HG03460 (cell line): ENCODE measurements at regions not wholly inside any gene's neighbourhood (a gene's known extent, or its start where the extent isn't known, plus 50 kb on each side); places are given as distances from the start of the nearest gene placed in this dataset.

Source experiments
- ATAC-seq: cut with Tn5 transposase; IDR thresholded peaks from one replicate; pipeline ENCODE4 v1.9.1; 2021; ENCODE audit not compliant: unreplicated experiment

DNA sequence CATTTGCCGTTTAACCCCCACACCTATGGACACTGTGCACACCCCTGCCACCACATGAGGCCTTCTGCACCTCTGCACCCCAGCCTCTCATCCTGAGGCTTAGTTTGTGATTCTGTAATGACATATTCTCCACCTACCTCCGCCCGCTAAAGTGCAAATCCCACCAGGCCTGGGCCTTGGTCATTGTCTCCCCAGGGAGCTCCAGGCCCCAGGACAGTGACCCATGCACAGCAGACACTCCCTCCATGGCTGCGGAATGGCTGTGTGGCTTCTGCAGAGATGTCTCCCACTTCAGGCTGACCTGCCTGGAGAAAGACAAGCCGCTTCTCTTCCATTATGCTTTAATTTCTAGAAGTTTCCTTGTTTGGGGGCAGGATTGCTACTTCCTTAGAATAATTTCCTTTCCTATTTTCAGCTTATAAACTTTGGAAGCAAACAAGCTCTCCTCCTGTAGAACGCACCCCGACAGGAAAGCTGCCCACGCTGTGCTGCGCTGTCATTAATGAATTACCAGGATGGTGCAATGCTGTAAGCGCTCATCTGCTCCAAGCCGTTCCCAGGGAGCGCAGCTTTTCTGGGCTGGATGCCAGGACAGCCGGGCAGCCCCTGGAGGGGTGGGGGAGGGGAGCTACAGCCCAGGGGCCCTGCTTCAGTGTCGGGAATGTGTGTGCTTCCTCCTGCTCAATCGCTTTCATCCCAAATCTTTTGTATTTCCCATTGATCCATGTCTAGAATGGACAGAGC is 618.0 kb downstream of the BRD1 start:
- ATAC-seq: no peak

DNA sequence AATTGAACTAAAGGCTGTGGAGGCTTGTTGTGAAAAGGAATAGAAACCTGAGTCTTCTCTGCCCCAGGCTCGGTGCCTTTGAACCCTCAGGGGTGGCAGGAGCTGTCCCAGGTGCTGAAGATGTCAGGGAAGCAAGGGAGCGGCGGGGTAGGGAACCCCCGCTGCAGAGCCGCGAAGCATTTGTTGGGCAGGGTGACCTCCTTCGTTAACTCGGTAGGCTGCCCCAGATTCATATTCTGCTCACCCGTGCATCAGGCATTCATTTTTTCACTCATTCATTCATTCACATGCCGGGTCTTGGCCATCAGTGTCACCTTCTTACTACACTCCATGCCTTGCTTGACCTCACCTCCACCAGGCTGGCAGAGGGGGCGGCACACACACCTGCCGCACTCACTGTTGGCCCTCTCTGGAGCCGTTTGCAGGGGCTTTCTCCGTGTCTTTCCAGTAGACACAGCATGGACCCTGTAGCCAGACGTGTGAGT is 618.9 kb downstream of the BRD1 start:
- no peak for ATAC-seq

DNA sequence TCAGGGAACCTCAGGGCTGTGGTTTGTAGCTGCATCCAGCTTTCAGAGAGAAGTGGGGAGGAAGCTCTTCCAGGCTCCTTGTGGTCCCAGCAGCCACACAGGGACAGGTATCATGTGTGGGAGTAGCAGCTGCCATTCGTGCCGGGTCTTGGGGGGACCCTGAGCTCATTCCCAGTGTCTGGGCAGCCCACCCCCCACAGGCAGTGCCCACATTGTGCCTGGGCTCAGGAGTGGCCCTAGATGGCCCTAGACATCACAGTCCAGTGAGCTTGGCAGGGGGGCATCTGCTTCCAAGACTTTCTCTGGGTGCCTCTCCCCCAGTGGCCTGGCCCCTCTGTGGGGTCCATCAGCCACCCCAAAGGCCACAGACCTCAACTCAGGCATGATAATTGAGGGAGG is 619.7 kb downstream of the BRD1 start:
- no peak for ATAC-seq

DNA sequence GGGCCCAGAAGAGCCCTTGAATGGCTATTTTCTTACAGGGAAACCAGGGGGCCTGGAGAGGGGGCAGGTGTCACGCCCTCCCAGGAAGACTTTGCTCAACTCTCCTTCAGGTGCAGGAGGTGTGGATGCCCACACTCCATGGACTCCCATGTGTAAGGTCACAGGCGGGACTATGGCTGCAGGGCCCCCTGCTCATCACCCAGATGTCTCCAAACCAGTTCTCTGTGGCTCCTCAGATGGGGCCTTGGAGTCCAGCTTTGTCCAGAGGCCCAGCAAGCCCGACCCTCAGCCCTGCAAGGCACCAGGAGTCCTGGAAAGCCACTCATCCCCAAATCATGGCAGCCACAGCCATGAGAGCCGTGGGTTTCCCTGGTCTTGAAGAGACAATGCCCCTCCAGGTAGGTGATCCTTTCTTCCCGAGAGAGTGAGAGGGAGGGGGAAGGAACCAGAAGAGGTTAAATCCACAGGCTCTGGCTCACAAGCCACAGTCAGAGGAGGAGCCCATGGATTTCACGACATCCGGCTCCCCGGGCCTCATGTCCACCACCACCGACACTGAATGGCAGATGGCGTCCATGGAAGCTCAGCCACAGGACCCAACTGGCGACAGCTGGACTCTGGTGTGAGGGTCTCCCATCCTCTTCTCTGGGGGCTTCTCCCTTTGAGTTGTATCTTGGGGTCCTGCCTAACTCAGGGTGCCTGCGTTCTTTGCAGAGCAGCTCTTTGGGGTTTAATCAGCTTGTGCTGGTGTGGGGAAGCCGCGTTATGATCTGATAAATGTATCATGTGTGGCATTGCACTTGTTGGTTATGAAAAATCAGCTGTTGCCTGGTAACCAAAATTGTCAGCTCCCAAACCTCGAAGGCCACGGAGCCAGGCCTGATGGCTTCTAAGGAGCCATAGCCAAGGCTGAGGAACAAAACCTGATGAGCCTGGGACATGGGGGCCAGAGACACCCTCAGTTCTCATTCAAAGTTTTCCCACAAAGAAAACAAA is 620.4 kb downstream of the BRD1 start:
- no peak for ATAC-seq

DNA sequence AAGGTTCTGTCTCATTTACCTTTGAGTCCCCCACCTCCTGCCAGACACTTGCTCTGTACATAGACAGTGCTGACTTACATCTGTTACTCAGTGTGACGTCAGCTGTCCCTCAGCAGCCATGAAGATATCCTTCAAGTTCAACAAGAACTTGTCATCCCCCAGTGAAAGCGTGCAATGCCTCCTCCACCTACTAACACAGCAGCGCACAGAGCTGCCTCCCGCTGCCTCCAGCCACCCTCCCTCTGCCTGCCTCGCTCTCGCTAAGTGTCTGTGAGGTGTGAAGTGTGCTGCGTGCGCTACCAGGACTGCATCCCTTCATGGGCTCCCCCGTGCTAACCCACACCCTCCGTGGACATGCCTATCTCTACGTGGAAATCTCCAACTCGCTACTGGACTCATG is 621.4 kb downstream of the BRD1 start:
- no peak for ATAC-seq

DNA sequence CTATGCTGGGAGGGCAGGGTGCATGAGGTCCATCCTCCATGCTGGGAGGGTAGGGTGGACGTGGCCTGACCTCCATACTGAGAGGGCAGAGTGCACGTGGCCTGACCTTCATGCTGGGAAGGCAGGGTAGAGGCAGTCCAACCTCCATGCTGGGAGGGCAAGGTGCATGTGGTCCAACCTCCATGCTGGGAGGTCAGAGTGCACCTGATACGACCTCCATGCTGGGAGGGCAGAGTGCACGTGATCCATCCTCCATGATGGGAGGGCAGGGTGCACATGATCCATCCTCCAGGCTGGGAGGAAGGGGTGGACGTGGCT is 622.2 kb downstream of the BRD1 start:
- no peak for ATAC-seq

DNA sequence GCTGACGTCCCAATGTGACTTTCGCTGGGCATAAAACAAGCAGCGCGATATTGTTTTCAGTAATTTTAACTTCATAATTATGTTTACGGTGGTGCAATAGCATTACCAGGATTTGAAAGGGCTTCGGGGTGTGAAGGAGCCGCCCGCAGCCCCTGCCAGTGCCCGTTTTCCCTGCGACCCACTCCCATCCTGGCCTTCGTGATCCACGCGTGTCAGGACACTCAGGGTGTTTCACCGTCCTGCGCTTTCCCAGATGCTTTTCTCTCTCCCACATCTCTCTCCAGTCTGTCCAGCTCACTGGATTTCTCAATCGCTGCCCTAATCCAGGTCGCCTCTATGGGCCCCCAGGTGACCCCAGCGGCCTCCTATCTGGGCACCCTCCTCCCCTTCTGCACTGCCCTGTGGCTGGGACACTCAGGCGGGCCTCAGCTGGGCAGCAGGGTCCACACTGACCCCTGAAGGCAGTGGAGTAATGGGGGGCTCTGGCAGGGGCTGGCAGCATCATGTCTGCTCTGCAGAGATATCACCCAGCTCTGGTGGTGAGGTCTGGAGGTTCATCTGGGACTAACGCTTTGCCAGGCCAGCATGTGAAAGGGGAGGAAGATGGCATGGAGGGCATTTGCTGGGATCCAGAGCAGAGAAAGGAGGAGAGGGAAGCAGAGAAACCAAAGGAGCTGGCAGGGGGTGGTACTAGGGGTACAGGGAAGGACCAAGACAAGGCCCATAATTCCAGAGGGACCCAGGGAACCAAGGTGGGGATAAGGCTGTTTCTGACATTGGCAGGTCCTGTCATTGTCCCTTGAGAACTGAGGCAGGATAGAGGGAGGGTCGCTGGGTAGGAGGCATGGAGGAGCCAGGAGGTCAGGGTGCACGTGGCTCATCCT is 622.8 kb downstream of the BRD1 start:
- ATAC-seq: no peak

DNA sequence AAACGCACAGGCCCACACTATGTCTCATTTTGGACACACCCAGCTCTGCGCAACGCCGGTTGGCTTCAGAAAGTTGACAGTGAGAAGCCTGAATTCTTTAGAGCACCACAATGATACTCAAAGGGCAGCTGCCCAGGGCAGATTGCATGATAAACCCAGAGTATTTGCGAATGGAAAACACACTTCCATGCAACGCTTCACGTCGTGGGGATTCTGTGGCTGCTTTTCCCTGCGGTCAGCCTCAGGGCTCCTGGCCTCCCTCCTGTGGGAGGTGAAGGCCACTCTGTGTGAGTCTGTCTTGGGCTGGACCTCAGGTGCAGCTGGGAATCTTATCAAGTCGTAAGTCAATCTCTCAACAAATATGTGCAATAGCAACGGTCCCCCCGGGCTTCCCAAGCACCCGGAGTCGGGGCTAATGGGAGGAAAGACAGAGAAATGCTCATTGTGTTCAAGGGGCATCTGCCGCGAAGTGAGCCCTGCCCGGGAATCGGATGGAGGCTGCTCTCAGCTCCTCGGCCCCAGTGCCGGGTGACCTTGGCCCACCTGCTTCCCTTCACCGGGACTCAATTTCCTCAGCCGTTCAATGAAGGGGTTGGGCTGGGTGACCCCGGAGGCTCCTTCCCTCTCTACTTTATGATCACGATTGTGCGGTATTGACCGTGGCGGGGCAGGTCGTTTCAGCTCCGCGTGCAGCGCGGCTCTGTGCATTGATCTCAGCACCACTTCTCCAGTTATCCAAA is 623.6 kb downstream of the BRD1 start:
- no peak for ATAC-seq

DNA sequence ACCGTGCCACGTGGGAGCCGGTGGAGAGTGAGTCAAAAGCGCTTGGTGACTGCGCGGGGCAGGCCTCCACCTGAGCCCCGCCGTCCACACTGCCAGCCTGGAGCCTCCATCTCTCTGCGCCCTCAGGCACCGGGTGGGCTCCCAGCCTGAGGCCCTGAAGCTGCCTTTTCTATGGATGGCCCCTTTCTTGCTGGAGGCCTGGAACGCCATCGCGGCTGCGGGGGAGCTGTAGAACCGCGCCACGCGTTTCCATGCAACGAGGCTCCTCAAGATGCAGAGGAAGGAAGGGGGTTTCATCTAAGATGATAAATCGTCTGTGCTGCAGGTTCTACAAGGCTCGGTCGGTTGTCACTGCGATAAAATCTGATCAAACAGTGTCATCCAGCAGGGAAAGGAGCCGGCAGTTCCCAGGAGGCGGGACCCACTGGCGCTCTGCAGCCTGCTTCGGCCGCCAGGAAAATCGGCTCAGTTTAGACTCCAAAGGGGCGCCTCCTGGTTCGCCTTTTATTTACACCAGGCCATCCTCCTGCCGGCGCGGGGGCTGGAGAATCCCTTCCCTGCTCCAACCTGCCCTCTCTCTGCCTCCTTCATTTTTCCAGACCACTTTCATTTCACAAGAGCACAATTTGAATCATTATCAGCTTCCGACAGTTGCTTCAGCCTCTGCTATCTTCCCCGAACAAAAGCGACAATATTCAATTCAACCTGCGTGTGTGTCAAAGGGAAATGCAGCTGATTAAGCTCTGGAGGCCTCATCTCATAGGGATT is 624.4 kb downstream of the BRD1 start:
- no peak for ATAC-seq

DNA sequence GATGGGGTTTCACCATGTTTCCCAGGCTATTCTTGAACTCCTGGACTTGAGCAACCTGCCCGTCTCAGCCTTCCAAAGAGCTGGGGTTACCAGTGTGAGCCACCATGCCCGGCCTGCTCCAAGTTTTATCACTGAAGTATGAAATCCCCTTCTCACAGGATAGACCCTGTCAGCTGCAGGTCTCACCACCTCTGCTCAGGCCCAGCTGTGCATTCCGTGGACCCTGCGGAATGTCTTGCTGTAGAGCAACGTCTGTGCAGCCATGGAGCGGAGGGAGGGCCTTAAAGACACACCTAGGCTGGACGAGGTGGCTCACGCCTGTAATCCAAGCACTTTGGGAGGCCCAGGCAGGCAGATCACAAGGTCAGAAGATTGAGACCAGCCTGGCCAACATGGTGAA is 625.4 kb downstream of the BRD1 start:
- ATAC-seq: no peak

DNA sequence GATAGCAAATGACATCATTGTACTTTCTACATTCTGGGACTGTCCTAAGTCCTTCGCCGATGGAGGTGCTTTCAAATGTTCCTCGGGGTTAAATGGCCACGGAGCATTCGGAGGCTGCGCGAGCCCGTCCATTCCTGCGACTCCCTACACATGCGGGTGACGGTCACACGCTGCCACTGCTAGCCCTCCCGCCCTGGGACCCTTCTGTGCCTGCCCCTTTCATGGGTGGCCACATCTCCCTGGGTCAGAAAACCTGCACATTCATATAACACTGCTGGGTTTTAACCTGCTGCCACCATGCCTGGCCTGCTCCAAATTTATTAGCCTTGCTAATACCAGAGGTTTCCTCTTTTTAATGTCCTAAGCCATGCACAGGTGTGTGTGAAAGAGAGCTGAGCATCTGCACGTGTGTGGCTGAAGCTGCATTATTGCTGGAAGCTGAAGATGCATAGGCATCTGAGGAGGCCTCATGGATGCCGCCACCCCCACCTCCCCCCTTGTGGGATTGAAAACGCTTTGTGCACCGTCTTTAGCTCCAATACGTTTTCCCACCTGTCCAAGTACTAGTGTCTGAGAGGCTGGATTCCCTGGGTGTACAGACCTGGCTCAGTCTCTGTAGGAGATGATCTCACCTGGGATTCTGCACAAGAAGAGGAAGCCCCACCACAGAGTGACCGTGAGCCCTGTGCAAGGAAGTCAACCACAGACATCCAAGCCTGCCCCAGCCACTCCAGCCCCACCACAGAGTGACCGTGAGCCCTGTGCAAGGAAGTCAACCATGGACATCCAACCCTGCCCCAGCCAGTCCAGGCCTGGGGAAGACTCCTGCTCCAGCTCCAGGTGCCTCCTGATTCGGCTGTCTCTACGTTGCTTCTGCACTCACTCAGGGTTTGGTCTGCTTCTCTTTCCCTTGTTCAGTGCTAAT is 626.4 kb downstream of the BRD1 start:
- no peak for ATAC-seq

DNA sequence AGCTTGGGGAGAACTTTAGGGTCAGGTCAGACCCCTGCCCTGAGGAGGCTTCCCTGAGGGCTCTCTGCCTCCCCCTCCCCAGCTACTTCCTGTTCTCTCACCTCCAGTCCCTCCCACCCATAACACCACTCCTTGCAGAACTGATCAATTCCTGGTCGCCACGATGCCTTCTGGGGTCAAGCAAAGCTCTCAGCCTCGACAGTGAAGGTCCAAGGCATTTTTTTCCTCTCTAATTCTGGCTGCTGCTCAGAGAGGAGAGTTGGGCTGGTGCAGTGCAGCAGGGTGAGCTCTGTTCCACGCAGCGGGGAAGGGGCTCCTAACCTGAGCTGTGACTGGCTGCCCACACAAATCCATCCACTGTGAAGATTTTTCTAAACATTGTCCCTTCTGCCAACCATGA is 628.4 kb downstream of the BRD1 start:
- no peak for ATAC-seq

DNA sequence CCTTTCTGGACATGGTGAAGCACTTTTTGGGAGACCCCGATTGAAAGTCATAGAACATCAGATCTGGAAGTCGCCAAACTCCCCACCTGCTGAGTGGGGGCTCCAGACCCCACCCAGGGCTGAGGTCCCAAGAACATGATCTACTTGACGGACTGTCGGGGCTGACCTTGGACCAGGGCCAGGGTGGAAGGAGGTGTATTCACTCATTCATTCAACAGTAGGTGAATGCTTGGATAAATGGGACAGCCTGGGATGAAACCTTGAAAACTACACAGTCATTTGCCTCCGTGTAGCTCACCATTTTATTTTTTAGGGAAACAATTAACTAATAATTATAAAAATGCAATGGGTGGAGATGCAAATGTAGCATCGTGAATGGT is 629.0 kb downstream of the BRD1 start:
- ATAC-seq: no peak

DNA sequence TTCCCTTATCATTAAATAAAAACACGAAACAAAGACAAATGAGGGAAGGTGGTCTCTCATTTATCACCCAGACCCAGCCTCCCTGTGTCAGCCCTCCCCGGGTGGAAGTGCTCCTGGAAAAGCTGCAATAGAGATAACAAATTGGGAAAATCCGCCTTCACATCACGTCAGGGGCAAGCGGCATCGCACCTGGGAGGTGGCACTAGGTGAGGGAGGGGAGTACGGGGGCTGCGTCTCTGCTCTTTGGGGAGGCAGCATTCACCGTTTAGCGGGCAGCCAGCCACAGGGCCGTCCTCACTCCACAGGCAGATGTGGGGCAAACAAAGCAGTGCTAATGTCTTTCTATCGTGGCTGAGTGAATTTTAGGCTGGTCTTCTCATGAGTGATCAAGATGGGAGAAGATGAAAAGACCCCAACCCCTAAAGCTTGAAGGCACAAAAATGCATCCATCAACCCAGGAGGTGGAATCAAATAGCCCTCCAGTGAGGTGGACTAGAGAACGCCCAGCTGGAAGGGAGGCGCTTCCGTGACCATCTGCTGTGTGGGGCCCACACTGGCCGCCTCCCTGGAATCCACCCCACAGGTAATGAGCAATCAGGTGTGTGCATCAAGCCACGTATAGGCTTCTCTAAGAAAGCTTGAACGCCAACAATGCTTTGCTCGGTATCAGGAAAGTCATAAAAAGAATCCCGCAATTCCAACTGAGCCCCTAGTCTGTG is 629.5 kb downstream of the BRD1 start:
- ATAC-seq: no peak

DNA sequence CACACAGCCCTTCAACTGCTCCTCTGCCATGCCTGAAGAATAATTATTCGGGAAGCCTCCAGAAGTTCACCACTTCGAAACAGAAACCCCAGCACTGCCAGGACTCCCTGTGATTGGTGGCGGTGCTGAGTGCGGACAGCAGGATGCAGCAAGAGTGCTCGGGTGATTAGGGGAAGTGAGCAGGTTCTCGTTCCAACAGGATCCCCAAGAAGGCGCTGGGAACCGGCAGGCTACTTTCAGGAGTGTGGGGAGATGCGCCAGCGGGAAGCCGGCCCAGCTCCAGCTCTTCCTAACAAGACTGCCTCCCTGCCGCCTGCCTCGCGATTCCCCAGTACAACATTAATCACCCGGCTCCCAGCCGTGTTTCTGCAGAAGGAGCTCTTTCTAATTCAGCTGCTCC is 630.2 kb downstream of the BRD1 start:
- no peak for ATAC-seq

DNA sequence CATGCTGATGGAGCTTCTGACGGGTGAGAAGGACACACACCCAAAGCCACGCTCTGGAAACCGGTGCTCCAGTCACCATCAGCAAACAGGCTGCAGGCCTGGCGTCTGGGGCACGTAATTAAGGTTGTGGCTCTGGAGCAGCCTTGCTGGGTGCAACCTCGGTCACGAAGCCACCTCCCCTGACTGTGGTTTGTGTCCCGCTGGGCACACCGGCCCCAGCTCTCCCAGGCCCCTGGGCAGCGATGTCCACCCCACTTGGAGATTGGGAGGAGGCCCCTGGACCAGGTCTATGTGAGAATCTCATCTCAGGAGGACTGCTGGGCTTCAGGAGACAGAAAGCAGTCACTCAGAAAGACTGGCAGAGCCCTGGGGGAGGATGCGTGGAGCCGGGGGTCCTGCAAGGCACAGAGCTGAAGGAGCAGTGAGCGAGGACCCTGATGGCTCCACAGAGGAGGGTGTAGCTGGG is 631.6 kb downstream of the BRD1 start:
- no peak for ATAC-seq

DNA sequence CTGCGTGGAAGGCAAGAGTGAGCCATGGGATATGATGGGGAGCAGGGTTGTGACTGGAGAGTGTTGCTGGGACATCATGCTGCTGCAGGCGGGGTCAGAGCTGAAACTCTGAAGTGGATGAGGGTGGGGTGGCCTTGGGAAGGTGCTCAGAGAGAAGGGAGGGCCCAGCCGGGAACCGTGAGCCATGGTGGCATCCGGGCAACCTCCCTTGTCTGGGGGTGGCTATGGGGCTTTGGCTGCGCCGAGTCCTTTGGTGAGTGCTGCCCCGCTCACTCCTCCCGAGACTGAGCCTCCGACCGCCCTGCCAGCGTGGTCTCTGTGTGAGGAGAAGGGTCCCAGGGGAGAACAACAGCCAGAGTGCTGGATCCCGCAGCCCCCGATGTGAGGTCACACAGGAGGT is 632.0 kb downstream of the BRD1 start:
- ATAC-seq: no peak

DNA sequence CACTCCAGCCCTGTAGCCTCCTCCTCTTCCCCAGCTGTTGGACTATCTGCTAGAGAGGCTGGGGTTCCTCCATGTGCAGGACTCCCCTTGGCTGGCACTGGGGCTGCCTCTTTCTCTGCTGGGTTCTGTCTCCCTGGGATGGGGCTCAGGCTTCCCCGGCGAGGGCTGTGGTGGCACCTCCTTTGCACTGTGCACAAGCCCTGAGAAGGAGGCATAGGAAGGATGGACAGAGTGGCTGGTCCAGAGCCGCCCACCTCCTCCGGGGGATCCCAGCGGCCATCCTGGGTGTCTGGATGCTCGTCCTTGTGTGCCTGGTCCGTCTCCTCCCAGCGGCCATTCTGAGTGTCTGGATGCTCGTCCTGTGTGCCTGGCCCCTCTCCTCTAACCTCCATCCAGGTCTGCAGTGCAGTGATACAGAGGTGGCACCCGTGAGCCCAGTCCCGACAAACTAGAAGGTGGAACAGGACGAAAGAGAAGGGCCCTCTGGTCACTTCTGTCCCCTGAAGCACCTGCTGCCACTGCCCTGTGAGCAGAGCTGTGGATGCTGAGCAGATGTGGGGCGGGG is 633.7 kb downstream of the BRD1 start:
- no peak for ATAC-seq
